Tibial artery (tissue), 4 donors: ENCODE measurements at regions not wholly inside any gene's neighbourhood (a gene's known extent, or its start where the extent isn't known, plus 50 kb on each side); places are given as distances from the start of the nearest gene placed in this dataset.

Experiments used
- DNase-seq, 2 donors: peaks; one replicate each; pipeline ENCODE4 v3.0.0-alpha.2; 2019
- H3K27ac ChIP-seq, 2 donors: fragments of 200-600 bp; sonication (generic) in 1 of 2; 1 replicate in 1 of 2; 2 replicates in 1 of 2; pipeline ENCODE4 v1.5.1; 2018 to 2019; ENCODE audit warnings: mild to moderate bottlenecking in 1 of 2
- H3K27me3 ChIP-seq, 2 donors: fragments of 200-600 bp; sonication (generic) in 1 of 2; one replicate each; pipeline versions ENCODE4 v1.5.1 to v1.6.0; 2016 to 2019
- H3K36me3 ChIP-seq, 3 donors: fragments of 200-600 bp; sonication (generic) in 2 of 3; one replicate each; pipeline ENCODE4 v1.5.1; 2016 to 2019; ENCODE audit warnings: mild to moderate bottlenecking in 2 of 3
- H3K4me1 ChIP-seq, 4 donors: fragments of 200-600 bp; sonication (generic) in 2 of 4; 1 replicate in 3 of 4; 2 replicates in 1 of 4; pipeline ENCODE4 v1.5.1; 2016 to 2019
- H3K4me3 ChIP-seq, 2 donors: fragments of 200-600 bp; sonication (generic) in 1 of 2; 1 replicate in 1 of 2; 2 replicates in 1 of 2; pipeline ENCODE4 v1.5.1; 2018 to 2019; ENCODE audit warnings: mild to moderate bottlenecking in 2 of 2
- H3K9me3 ChIP-seq, 3 donors: fragments of 200-600 bp; sonication (generic) in 1 of 3; one replicate each; pipeline ENCODE4 v1.5.1; 2016 to 2019
- CTCF ChIP-seq, 2 experiments: fragments of 200-600 bp in 1 of 2; fragments of 450-650 bp in 1 of 2; IDR thresholded peaks; one replicate each; pipeline ENCODE4 v1.5.1; 2017 to 2019; ENCODE audit warnings: antibody characterized with exemption in 2 of 2, mild to moderate bottlenecking in 1 of 2, moderate library complexity in 1 of 2
- intact Hi-C: fragments of 100-400 bp; cut with DNase I; formaldehyde crosslinking; loops from one replicate; pipeline ENCODE4 v1.15.0; 2023; ENCODE audit warnings: low total_unique reads

GRCh38 chr1:22250724-22251123 lies 107.8 kb upstream of the WNT4 start:
- no peaks in the 10 kb centered on the region for H3K9me3 ChIP-seq
- no peaks in the 10 kb centered on the region for H3K36me3 ChIP-seq
- H3K4me1 ChIP-seq = no peaks in the 10 kb centered on the region
- peaks cover 0 to 84% of the 10 kb centered on the region in 2 donors for H3K27me3 ChIP-seq
- no peak overlapping the region for H3K27ac ChIP-seq
- DNase-seq = no peak
- no peak overlapping the region for H3K4me3 ChIP-seq
- TF ChIP-seq CTCF (IDR thresholded peaks at IDR 0.05) = no peak
- intact Hi-C loops = no loop called here

GRCh38 chr1:22252251-22252650 lies 109.4 kb upstream of the WNT4 start:
- no peak overlapping the region for H3K27ac ChIP-seq
- DNase-seq = no peak
- intact Hi-C loops = no loop called here
- no peak overlapping the region for H3K4me3 ChIP-seq
- H3K4me1 ChIP-seq = no peaks in the 10 kb centered on the region
- H3K27me3 ChIP-seq = peaks cover 0 to 77% of the 10 kb centered on the region in 2 donors
- no peaks in the 10 kb centered on the region for H3K36me3 ChIP-seq
- H3K9me3 ChIP-seq = no peaks in the 10 kb centered on the region
- TF ChIP-seq CTCF (IDR thresholded peaks at IDR 0.05) = no peak

- no peak for DNase-seq
- Histone ChIP-seq H3K4me1 (no peaks in the 10 kb centered on the region), H3K9me3 (no peaks in the 10 kb centered on the region), H3K4me3 (no peak overlapping the region), H3K27me3 (peaks cover 0 to 77% of the 10 kb centered on the region in 2 donors), H3K36me3 (no peaks in the 10 kb centered on the region), H3K27ac (no peak overlapping the region)
- intact Hi-C loops = no loop called here
- TF ChIP-seq CTCF (IDR thresholded peaks at IDR 0.05) = no peak
These were observed 110.3 kb upstream of the WNT4 start for GRCh38 chr1:22253012-22253790.

- H3K27me3 ChIP-seq = peaks cover 0 to 80% of the 10 kb centered on the region in 2 donors
- no peak overlapping the region for H3K4me3 ChIP-seq
- no peak for DNase-seq
- H3K9me3 ChIP-seq = no peaks in the 10 kb centered on the region
- H3K4me1 ChIP-seq = no peaks in the 10 kb centered on the region
- no peaks in the 10 kb centered on the region for H3K36me3 ChIP-seq
- no peak overlapping the region for H3K27ac ChIP-seq
- TF ChIP-seq CTCF (IDR thresholded peaks at IDR 0.05) = no peak
- intact Hi-C loops = no loop called here
These were observed 111.9 kb upstream of the WNT4 start for GRCh38 chr1:22254756-22255155.

- Histone ChIP-seq H3K4me1 (no peaks in the 10 kb centered on the region), H3K27ac (no peak overlapping the region), H3K27me3 (peaks cover 0 to 77% of the 10 kb centered on the region in 2 donors), H3K36me3 (no peaks in the 10 kb centered on the region), H3K4me3 (no peak overlapping the region), H3K9me3 (no peaks in the 10 kb centered on the region)
- TF ChIP-seq CTCF (IDR thresholded peaks at IDR 0.05) = no peak
- intact Hi-C loops = no loop called here
- no peak for DNase-seq
These were observed 112.7 kb upstream of the WNT4 start for GRCh38 chr1:22255341-22256212.
